Lower leg skin (tissue), 3 donors: ENCODE measurements at regions not wholly inside any gene's neighbourhood (a gene's known extent, or its start where the extent isn't known, plus 50 kb on each side); places are given as distances from the start of the nearest gene placed in this dataset.

Source experiments
- CTCF ChIP-seq, 3 donors: fragments of 450-650 bp; IDR thresholded peaks; one replicate each; pipeline ENCODE4 v1.5.1; 2016; ENCODE audit warnings: antibody characterized with exemption in 3 of 3, mild to moderate bottlenecking in 3 of 3, moderate library complexity in 2 of 3
- POLR2A ChIP-seq, 2 donors: fragments of 450-650 bp; IDR thresholded peaks; one replicate each; pipeline ENCODE4 v1.6.1; 2016 to 2017; ENCODE audit warnings: antibody characterized with exemption in 2 of 2, mild to moderate bottlenecking in 1 of 2, moderate library complexity in 1 of 2

- TF ChIP-seq POLR2A (IDR thresholded peaks at IDR 0.05), result no peak
- no peak for TF ChIP-seq CTCF (IDR thresholded peaks at IDR 0.05)
These were observed 162.6 kb upstream of the AKR1E2 start for GRCh38 chr10:4663162-4663992.
